Upper lobe of left lung (tissue), 4 donors: ENCODE measurements at regions not wholly inside any gene's neighbourhood (a gene's known extent, or its start where the extent isn't known, plus 50 kb on each side); places are given as distances from the start of the nearest gene placed in this dataset.

Source experiments
- CTCF ChIP-seq, 6 experiments: fragments of 450-650 bp in 4 of 6; fragments of 200-600 bp in 2 of 6; sonication (generic) in 2 of 6; IDR thresholded peaks; one replicate each; pipeline ENCODE4 v1.5.1; 2016 to 2019; ENCODE audit warnings: antibody characterized with exemption in 6 of 6
- EP300 ChIP-seq, 4 donors: sonication (generic); formaldehyde crosslinking; IDR thresholded peaks; one replicate each; pipeline ENCODE4 v1.5.1; 2017; ENCODE audit warnings: antibody characterized with exemption in 4 of 4, control low read depth in 2 of 4

DNA sequence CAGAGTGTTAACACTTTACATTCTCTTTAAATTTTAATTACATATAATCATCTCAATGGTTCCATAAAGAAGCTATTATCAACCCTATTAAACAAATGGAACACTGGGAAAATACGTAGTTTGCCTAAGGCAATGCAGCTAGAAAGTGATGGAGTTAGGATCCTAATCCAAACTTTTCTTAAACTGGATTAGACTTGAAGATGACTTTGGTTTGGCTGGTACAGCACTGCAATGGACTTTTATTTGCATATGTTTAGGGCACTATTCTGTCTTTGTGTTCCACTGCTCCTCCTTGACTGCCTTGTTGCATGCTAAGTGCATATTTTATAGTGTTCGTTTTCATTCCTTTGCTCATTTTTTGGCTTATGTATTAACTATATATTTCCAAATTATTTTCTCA is 133.5 kb upstream of the UFM1 start:
- TF ChIP-seq CTCF (IDR thresholded peaks at IDR 0.05) (no peak), EP300 (IDR thresholded peaks at IDR 0.05) (no peak)
